Stomach smooth muscle (tissue), 2 donors: ENCODE measurements at regions not wholly inside any gene's neighbourhood (a gene's known extent, or its start where the extent isn't known, plus 50 kb on each side); places are given as distances from the start of the nearest gene placed in this dataset.
"Not testable (repeated sequence)": the region's sequence is repeated elsewhere in the genome, so short reads cannot be mapped to it uniquely, and the experiment has no call there.

Experiments used
- H3K27ac ChIP-seq: one replicate; pipeline ENCODE4 v1.7.0; 2013; ENCODE audit warnings: mild to moderate bottlenecking, low read length, inconsistent platforms
- H3K27me3 ChIP-seq, 2 donors: one replicate each; pipeline ENCODE4 v1.7.0; 2013; ENCODE audit warnings: low read length in 2 of 2; ENCODE audit not compliant: insufficient read depth in 2 of 2, control insufficient read depth in 1 of 2
- H3K36me3 ChIP-seq, 2 donors: one replicate each; pipeline ENCODE4 v1.7.0; 2013; ENCODE audit warnings: low read length in 2 of 2; ENCODE audit not compliant: control insufficient read depth in 2 of 2, insufficient read depth in 2 of 2
- H3K4me1 ChIP-seq: one replicate; pipeline ENCODE4 v1.7.0; 2013; ENCODE audit warnings: low read length; ENCODE audit not compliant: control insufficient read depth, insufficient read depth
- H3K4me3 ChIP-seq, 2 donors: one replicate each; pipeline ENCODE4 v1.7.0; 2013; ENCODE audit warnings: low read length in 2 of 2
- H3K9ac ChIP-seq, 2 donors: one replicate each; pipeline ENCODE4 v1.7.0; 2013; ENCODE audit warnings: low read length in 2 of 2, mild to moderate bottlenecking in 1 of 2
- H3K9me3 ChIP-seq, 2 donors: one replicate each; pipeline ENCODE4 v1.7.0; 2013; ENCODE audit warnings: low read length in 2 of 2; ENCODE audit not compliant: control insufficient read depth in 2 of 2
- donor health status: healthy.
- donor health status: Pancreatic carcinoma.

GRCh38 chr12:30533558-30534265 lies 162.0 kb downstream of the IPO8 start:
- no peaks in the 10 kb centered on the region for H3K27me3 ChIP-seq
- no peaks in the 10 kb centered on the region for H3K36me3 ChIP-seq
- no peak overlapping the region for H3K9ac ChIP-seq
- H3K9me3 ChIP-seq, result no peaks in the 10 kb centered on the region
- H3K27ac ChIP-seq, result peak overlapping the region; percentile 3
- H3K4me1 ChIP-seq, result no peaks in the 10 kb centered on the region
- H3K4me3 ChIP-seq, result no peak overlapping the region

DNA sequence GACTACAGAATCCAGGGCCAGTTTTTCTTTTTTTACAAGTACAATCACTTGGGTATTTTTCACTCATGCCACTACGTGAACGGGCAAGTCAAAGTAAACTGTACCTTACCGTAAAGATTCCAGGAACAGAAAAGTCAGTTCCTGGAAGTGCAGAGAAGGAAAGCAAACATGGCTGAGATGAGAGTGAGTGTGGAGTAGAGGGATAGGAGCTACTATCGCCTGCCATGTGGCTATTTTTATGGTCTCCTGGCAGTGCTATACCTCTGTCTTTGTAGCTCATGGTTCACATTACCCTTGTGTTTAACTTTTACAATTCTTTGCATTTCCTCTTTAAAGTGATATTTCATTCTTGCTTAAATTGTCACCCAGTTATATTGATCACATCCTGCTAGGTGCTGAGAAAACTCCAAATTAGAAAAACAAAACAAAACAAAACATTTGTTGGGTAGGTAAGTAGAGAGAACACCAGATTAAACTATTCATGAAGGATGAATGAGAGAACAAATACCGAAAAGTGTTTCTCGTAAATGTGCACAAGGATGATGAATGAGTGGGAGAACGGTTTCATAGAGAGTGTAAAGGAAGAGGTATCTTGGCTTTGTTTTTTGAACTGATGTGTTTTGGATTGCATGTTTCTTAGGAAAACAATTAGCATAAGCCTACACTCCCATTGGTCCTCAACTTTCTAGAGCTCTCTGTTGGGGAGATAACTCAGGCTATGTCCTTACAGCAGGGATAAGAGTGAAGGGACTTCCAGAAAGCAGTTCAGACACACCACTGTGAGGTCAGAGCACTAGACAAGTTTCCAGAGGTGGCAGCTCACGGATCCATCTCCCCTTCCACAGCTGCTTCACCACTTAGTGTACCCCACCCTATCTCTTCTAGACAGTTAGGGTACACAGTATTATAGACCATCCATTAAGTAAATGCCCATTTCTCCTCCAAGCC lies 163.7 kb downstream of the IPO8 start:
- Histone ChIP-seq H3K4me1 (no peaks in the 10 kb centered on the region), H3K9me3 (no peaks in the 10 kb centered on the region), H3K27me3 (no peaks in the 10 kb centered on the region), H3K4me3 (no peak overlapping the region), H3K27ac (no peak overlapping the region), H3K36me3 (no peaks in the 10 kb centered on the region), H3K9ac (no peak overlapping the region)

DNA sequence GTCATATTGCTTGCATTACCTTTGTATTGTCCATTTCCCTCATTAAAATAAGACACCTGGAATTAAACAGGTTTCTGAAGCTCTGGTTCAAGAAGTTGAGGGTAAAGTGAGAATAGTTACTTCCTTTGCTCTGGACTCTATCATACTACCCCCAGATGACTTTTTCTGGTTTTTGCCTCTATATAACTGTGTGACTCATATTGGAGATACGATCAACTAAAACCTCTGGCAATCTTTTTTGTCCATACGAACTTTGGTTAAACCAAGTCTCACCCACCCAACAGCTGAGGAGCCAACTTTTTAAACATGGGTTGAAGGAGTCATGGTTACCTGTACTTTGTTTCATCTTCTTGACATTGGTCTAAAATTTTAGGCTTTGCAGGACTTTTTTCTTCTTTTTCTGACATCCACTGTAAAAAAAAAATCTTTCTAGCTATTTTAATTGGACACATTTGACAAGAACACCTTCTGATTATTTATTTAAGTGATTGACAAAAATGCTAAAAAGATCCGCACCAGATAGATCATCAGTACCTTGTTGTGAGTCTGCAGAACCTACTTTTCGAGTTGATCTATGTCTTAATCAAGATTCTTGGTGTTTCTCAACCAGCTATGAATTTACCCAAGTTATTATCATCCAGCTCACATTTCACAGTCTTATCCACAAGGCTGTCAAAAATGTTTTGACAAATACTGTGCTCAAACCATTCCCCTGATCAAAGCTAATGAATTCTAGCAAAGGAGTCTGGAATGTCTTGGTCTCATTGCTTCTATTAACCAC lies 166.0 kb downstream of the IPO8 start:
- Histone ChIP-seq H3K4me1 (no peaks in the 10 kb centered on the region), H3K9me3 (no peaks in the 10 kb centered on the region), H3K27me3 (no peaks in the 10 kb centered on the region), H3K9ac (no peak overlapping the region), H3K36me3 (no peaks in the 10 kb centered on the region), H3K27ac (no peak overlapping the region), H3K4me3 (no peak overlapping the region)

GRCh38 chr12:30525171-30525570 lies 170.5 kb downstream of the IPO8 start:
- Histone ChIP-seq H3K4me1 (no peaks in the 10 kb centered on the region), H3K36me3 (no peaks in the 10 kb centered on the region), H3K9ac (no peak overlapping the region), H3K9me3 (no peaks in the 10 kb centered on the region), H3K27me3 (no peaks in the 10 kb centered on the region), H3K27ac (no peak overlapping the region), H3K4me3 (no peak overlapping the region)

- H3K9me3 ChIP-seq, H3K36me3 ChIP-seq, H3K4me3 ChIP-seq, H3K4me1 ChIP-seq, H3K9ac ChIP-seq, H3K27me3 ChIP-seq, H3K27ac ChIP-seq: not testable (repeated sequence)
Observed at GRCh38 chr12:30520285-30520684, 175.4 kb downstream of the IPO8 start.

DNA sequence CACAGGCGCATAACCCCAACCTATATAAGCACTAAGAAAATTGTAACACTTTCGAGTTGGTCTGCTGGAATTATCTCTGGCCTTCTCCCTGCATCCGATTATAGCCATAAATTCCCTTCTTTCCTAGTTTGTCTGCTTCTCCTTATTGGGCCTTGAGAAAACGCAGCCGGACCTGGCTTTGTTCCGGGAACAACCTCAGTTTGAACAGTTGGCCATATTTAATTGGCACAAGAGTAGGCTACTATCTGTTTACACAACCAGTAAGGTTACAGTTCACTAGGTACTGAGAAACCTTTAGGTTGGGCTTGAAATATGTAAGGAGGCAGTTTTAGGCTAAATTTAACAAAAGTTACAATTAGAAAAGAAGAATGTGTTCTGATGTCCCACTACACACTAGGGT lies 176.1 kb downstream of the IPO8 start:
- no peak overlapping the region for H3K4me3 ChIP-seq
- no peaks in the 10 kb centered on the region for H3K27me3 ChIP-seq
- no peak overlapping the region for H3K9ac ChIP-seq
- no peaks in the 10 kb centered on the region for H3K36me3 ChIP-seq
- H3K27ac ChIP-seq, result no peak overlapping the region
- peaks cover 4% of the 10 kb centered on the region for H3K4me1 ChIP-seq
- H3K9me3 ChIP-seq, result no peaks in the 10 kb centered on the region

- Histone ChIP-seq H3K4me1 (peaks cover 4% of the 10 kb centered on the region), H3K4me3 (no peak overlapping the region), H3K9ac (no peak overlapping the region), H3K9me3 (no peaks in the 10 kb centered on the region), H3K27ac (no peak overlapping the region), H3K36me3 (no peaks in the 10 kb centered on the region), H3K27me3 (no peaks in the 10 kb centered on the region)
Observed at GRCh38 chr12:30517320-30517719, 178.3 kb downstream of the IPO8 start.

DNA sequence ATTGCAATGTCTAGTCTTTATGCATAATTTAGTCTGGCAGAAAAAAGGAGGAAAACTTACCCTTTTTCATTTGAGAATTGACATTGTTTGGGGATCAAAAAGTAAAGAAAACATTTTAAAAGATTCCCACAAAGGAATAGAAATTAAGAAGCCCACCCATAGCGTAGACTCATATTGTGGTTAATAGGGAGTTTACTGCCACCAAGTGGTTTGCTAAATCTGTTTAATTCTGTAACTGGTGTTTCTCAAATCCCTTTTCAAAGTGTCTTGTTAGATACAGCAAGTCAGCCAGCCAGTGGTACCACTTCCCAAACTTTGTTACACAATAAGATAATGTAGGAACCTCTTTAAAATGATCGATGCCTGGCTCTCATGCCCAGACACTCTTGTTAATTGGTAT lies 180.3 kb downstream of the IPO8 start:
- H3K9ac ChIP-seq, result no peak overlapping the region
- peaks cover 4% of the 10 kb centered on the region for H3K4me1 ChIP-seq
- H3K27me3 ChIP-seq, result no peaks in the 10 kb centered on the region

DNA sequence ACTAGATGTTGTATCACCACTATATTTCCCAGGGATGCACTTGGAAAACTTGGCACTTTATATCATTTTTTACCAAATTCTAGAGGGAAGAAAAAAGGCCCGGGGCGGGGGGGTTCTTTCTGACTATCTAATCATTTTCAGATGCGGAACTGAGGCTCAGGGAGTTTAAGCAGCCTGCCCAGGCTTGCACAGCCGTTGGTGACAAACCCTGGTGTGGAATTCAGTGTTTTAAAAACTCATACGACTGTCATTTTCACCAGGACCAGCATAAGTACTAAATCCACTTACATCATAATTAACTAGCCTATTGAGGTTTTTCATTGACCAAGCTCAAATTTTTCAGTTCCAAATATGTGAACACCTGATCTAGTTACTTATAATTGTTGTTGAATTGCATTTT lies 181.0 kb downstream of the IPO8 start:
- Histone ChIP-seq H3K36me3 (no peaks in the 10 kb centered on the region), H3K27ac (no peak overlapping the region), H3K4me3 (no peak overlapping the region), H3K9ac (no peak overlapping the region), H3K4me1 (peaks cover 4% of the 10 kb centered on the region), H3K9me3 (no peaks in the 10 kb centered on the region), H3K27me3 (no peaks in the 10 kb centered on the region)

More for the DNA sequence above, 180.3 kb downstream of the IPO8 start:
- H3K4me3 ChIP-seq, result no peak overlapping the region
- no peak overlapping the region for H3K27ac ChIP-seq
- no peaks in the 10 kb centered on the region for H3K36me3 ChIP-seq
- no peaks in the 10 kb centered on the region for H3K9me3 ChIP-seq

GRCh38 chr12:30508205-30508967 lies 187.3 kb downstream of the IPO8 start:
- Histone ChIP-seq H3K4me1 (no peaks in the 10 kb centered on the region), H3K27ac (no peak overlapping the region)

More at GRCh38 chr12:30508205-30508967, 187.3 kb downstream of the IPO8 start:
- Histone ChIP-seq H3K36me3 (no peaks in the 10 kb centered on the region), H3K27me3 (no peaks in the 10 kb centered on the region), H3K9ac (no peak overlapping the region), H3K9me3 (no peaks in the 10 kb centered on the region), H3K4me3 (no peak overlapping the region)
